T-cell (primary cell): ENCODE measurements at regions not wholly inside any gene's neighbourhood (a gene's known extent, or its start where the extent isn't known, plus 50 kb on each side); places are given as distances from the start of the nearest gene placed in this dataset.
"Not testable (repeated sequence)": the region's sequence is repeated elsewhere in the genome, so short reads cannot be mapped to it uniquely, and the experiment has no call there.

Experiments used
- ATAC-seq, 4 experiments: fragments of 200-7000 bp in 3 of 4; fragments of 150-1000 bp in 1 of 4; cut with Tn5 transposase; replicated peaks in 1 of 4; 1 replicate in 3 of 4; 2 replicates in 1 of 4; pipeline ENCODE4 v1.10.0; 2021; ENCODE audit warnings: moderate library complexity in 3 of 4, mild to moderate bottlenecking in 2 of 4, moderate number of reproducible peaks in 1 of 4
- CTCF ChIA-PET, 2 donors: fragments of 300-600 bp; sonication (Branson Sonifier 250); formaldehyde crosslinking; loops; one replicate each; lab custom pipeline; 2022; ENCODE audit warnings: antibody characterized with exemption in 2 of 2; lab: Charles Lee
- POLR2A ChIA-PET, 2 donors: fragments of 300-600 bp; sonication (Branson Sonifier 250); formaldehyde crosslinking; loops; one replicate each; lab custom pipeline; 2022; ENCODE audit warnings: antibody characterized with exemption in 2 of 2; lab: Charles Lee
- DNase-seq, 35 experiments: peaks; one replicate each; pipeline versions ENCODE4 v3.0.0 to v3.0.0-alpha.2; 2013 to 2023
- H3K27ac ChIP-seq: one replicate; pipeline ENCODE4 v1.5.1; 2013; ENCODE audit warnings: low read length
- H3K27me3 ChIP-seq, 2 experiments: replicated peaks in 1 of 2; 1 replicate in 1 of 2; 2 replicates in 1 of 2; pipeline versions ENCODE4 v1.6.1 to v1.7.0; 2013; ENCODE audit warnings: low read length in 1 of 2, mixed read lengths in 1 of 2; ENCODE audit not compliant: control insufficient read depth in 2 of 2, insufficient read depth in 2 of 2; ENCODE audit errors: extremely low read depth in 1 of 2
- H3K36me3 ChIP-seq, 2 donors: 1 replicate in 1 of 2; 2 replicates in 1 of 2; pipeline versions ENCODE4 v1.6.1 to v1.7.0; 2013; ENCODE audit warnings: low read length in 1 of 2; ENCODE audit not compliant: control insufficient read depth in 2 of 2, insufficient read depth in 1 of 2; ENCODE audit errors: extremely low read depth in 1 of 2
- H3K4me1 ChIP-seq, 2 experiments: 1 replicate in 1 of 2; 2 replicates in 1 of 2; pipeline versions ENCODE4 v1.6.1 to v1.7.0; 2013; ENCODE audit warnings: low read length in 2 of 2, mixed read lengths in 1 of 2; ENCODE audit not compliant: insufficient read depth in 2 of 2, control insufficient read depth in 1 of 2; ENCODE audit errors: extremely low read depth in 1 of 2
- H3K4me3 ChIP-seq, 2 donors: 1 replicate in 1 of 2; 2 replicates in 1 of 2; pipeline versions ENCODE4 v1.5.1 to v1.7.0; 2013; ENCODE audit warnings: mild to moderate bottlenecking in 2 of 2, low read length in 1 of 2, moderate library complexity in 1 of 2; ENCODE audit not compliant: control insufficient read depth in 1 of 2; ENCODE audit errors: extremely low read depth in 1 of 2
- H3K9me3 ChIP-seq: 2 replicates; pipeline ENCODE4 v1.7.0; 2013
- H3K27ac Mint-ChIP-seq, 2 donors: one replicate each; pipeline ENCODE4 v1.8.0; 2020 to 2021; ENCODE audit warnings: mild to moderate bottlenecking in 2 of 2, mixed read lengths in 2 of 2
- H3K27me3 Mint-ChIP-seq, 2 donors: one replicate each; pipeline ENCODE4 v1.8.0; 2021 to 2022; ENCODE audit warnings: mixed read lengths in 2 of 2
- H3K36me3 Mint-ChIP-seq: one replicate; pipeline ENCODE4 v1.8.0; 2021; ENCODE audit warnings: mixed read lengths
- H3K4me1 Mint-ChIP-seq, 3 donors: one replicate each; pipeline ENCODE4 v1.8.0; 2020 to 2022; ENCODE audit warnings: mixed read lengths in 3 of 3, mild to moderate bottlenecking in 1 of 3
- H3K4me3 Mint-ChIP-seq, 3 donors: one replicate each; pipeline ENCODE4 v1.8.0; 2020 to 2022; ENCODE audit warnings: mild to moderate bottlenecking in 3 of 3, mixed read lengths in 3 of 3, moderate library complexity in 3 of 3
- H3K9me3 Mint-ChIP-seq, 3 donors: one replicate each; pipeline ENCODE4 v1.8.0; 2020 to 2022; ENCODE audit warnings: mixed read lengths in 3 of 3
- WGBS: methylation state at CpG from one replicate; pipeline ENCODE4 v1.1.5; 2013; ENCODE audit warnings: missing lambda C conversion rate; ENCODE audit not compliant: insufficient coverage; 5-methylcytosine and 5-hydroxymethylcytosine counted together

GRCh38 chr10:30159614-30160013 is 100.2 kb upstream of the JCAD start:
- H3K4me1 Mint-ChIP-seq, H3K4me3 Mint-ChIP-seq, H3K27ac ChIP-seq, DNase-seq, H3K9me3 Mint-ChIP-seq, H3K36me3 Mint-ChIP-seq, H3K4me3 ChIP-seq, H3K9me3 ChIP-seq, H3K4me1 ChIP-seq, ATAC-seq, CTCF ChIA-PET, H3K27ac Mint-ChIP-seq, H3K36me3 ChIP-seq: not testable (repeated sequence)
- whole genome bisulfite sequencing = 60% methylated on average over 1 of the region's 2 CpGs
- POLR2A ChIA-PET = interaction anchor here in 1 of 2 donors (0.5 kb wide), 1 partner anchor 91 kb away, joined by 4 read pairs; no protein-coding TSS in a partner anchor
- H3K27me3 Mint-ChIP-seq = peaks cover 25 to 32% of the 10 kb centered on the region in 2 donors
- H3K27me3 ChIP-seq = peaks cover 0 to 19% of the 10 kb centered on the region in 2 experiments

GRCh38 chr10:30158325-30158960 is 99.1 kb upstream of the JCAD start:
- H3K27me3 ChIP-seq = peaks cover 0 to 18% of the 10 kb centered on the region in 2 experiments
- no peaks in the 10 kb centered on the region for H3K4me1 ChIP-seq
- Mint-ChIP-seq H3K4me1 (peaks cover 0 to 2% (median under 1%) of the 10 kb centered on the region in 3 donors), H3K36me3 (no peaks in the 10 kb centered on the region), H3K27ac (no peak overlapping the region), H3K9me3 (no peaks in the 10 kb centered on the region), H3K27me3 (peaks cover 32 to 38% of the 10 kb centered on the region in 2 donors), H3K4me3 (no peak overlapping the region)
- H3K36me3 ChIP-seq = no peaks in the 10 kb centered on the region
- POLR2A ChIA-PET = no interaction called here
- ATAC-seq = no peak
- no peak for DNase-seq
- no peaks in the 10 kb centered on the region for H3K9me3 ChIP-seq
- CTCF ChIA-PET = no interaction called here
- no peak overlapping the region for H3K27ac ChIP-seq
- H3K4me3 ChIP-seq = no peak overlapping the region
- no CpG with 5 or more reads among the region's 2 CpGs for WGBS

- no peaks in the 10 kb centered on the region for H3K4me1 ChIP-seq
Measured at GRCh38 chr10:30155401-30155800, 96.0 kb upstream of the JCAD start.

GRCh38 chr10:30154561-30154960 is 95.2 kb upstream of the JCAD start:
- Histone ChIP-seq H3K27ac (no peak overlapping the region), H3K27me3 (peaks cover 0 to 26% of the 10 kb centered on the region in 2 experiments), H3K4me1 (no peaks in the 10 kb centered on the region), H3K36me3 (no peaks in the 10 kb centered on the region), H3K4me3 (no peak overlapping the region), H3K9me3 (no peaks in the 10 kb centered on the region)
- ChIA-PET CTCF (no interaction called here), POLR2A (no interaction called here)
- no peak overlapping the region for H3K27ac Mint-ChIP-seq
- no peaks in the 10 kb centered on the region for H3K9me3 Mint-ChIP-seq
- ATAC-seq (no peak), DNase-seq (no peak)
- no peaks in the 10 kb centered on the region for H3K4me1 Mint-ChIP-seq
- no peaks in the 10 kb centered on the region for H3K36me3 Mint-ChIP-seq
- no CpG with 5 or more reads among the region's 1 CpG for WGBS
- peaks cover 43 to 58% of the 10 kb centered on the region in 2 donors for H3K27me3 Mint-ChIP-seq
- no peak overlapping the region for H3K4me3 Mint-ChIP-seq

More at GRCh38 chr10:30155401-30155800, 96.0 kb upstream of the JCAD start:
- Histone ChIP-seq H3K36me3 (no peaks in the 10 kb centered on the region), H3K27me3 (peaks cover 0 to 26% of the 10 kb centered on the region in 2 experiments), H3K4me3 (no peak overlapping the region), H3K27ac (no peak overlapping the region), H3K9me3 (no peaks in the 10 kb centered on the region)
- ChIA-PET CTCF (no interaction called here), POLR2A (no interaction called here)
- Mint-ChIP-seq H3K4me3 (no peak overlapping the region), H3K36me3 (no peaks in the 10 kb centered on the region), H3K27ac (no peak overlapping the region), H3K4me1 (no peaks in the 10 kb centered on the region), H3K9me3 (no peaks in the 10 kb centered on the region), H3K27me3 (peaks cover 38 to 53% of the 10 kb centered on the region in 2 donors)
- WGBS = 19% methylated on average over 3 of the region's 4 CpGs
- no peak for ATAC-seq
- DNase-seq = no peak

- H3K4me3 ChIP-seq = no peak overlapping the region
- H3K4me1 ChIP-seq = no peaks in the 10 kb centered on the region
- H3K9me3 Mint-ChIP-seq = no peaks in the 10 kb centered on the region
- H3K27me3 Mint-ChIP-seq = peaks cover 43 to 58% of the 10 kb centered on the region in 2 donors
- H3K36me3 Mint-ChIP-seq = no peaks in the 10 kb centered on the region
- WGBS = 90% methylated on average over 2 of the region's 4 CpGs
- no peak overlapping the region for H3K4me3 Mint-ChIP-seq
- H3K27ac Mint-ChIP-seq = no peak overlapping the region
- no peak overlapping the region for H3K27ac ChIP-seq
- ChIA-PET CTCF (no interaction called here), POLR2A (no interaction called here)
- DNase-seq = no peak
- H3K4me1 Mint-ChIP-seq = no peaks in the 10 kb centered on the region
- H3K27me3 ChIP-seq = peaks cover 0 to 24% of the 10 kb centered on the region in 2 experiments
- no peaks in the 10 kb centered on the region for H3K9me3 ChIP-seq
- no peaks in the 10 kb centered on the region for H3K36me3 ChIP-seq
- no peak for ATAC-seq
Measured at GRCh38 chr10:30154126-30154525, 94.7 kb upstream of the JCAD start.

GRCh38 chr10:30151581-30152389 is 92.4 kb upstream of the JCAD start:
- 84% methylated on average over 6 of the region's 8 CpGs for WGBS
- Mint-ChIP-seq H3K4me1 (no peaks in the 10 kb centered on the region), H3K4me3 (no peak overlapping the region), H3K36me3 (no peaks in the 10 kb centered on the region), H3K9me3 (no peaks in the 10 kb centered on the region), H3K27me3 (peaks cover 35 to 63% of the 10 kb centered on the region in 2 donors), H3K27ac (no peak overlapping the region)
- H3K27me3 ChIP-seq = peaks cover 0 to 22% of the 10 kb centered on the region in 2 experiments
- H3K36me3 ChIP-seq = no peaks in the 10 kb centered on the region
- no peak overlapping the region for H3K27ac ChIP-seq
- H3K4me3 ChIP-seq = no peak overlapping the region
- ChIA-PET CTCF (no interaction called here), POLR2A (interaction anchor here in 1 of 2 donors (0.7 kb wide), 1 partner anchor 302 kb away, joined by 4 read pairs; no protein-coding TSS in a partner anchor)
- no peaks in the 10 kb centered on the region for H3K9me3 ChIP-seq
- H3K4me1 ChIP-seq = no peaks in the 10 kb centered on the region
- ATAC-seq (no peak), DNase-seq (no peak)
